TTC549 (cell line): ENCODE measurements at regions not wholly inside any gene's neighbourhood (a gene's known extent, or its start where the extent isn't known, plus 50 kb on each side); places are given as distances from the start of the nearest gene placed in this dataset.
"Not testable (repeated sequence)": the region's sequence is repeated elsewhere in the genome, so short reads cannot be mapped to it uniquely, and the experiment has no call there.

Experiments used
- FAIRE-seq: peaks from 2 replicates; lab custom pipeline; 2012; peaks lifted over from hg19 to GRCh38; lab: Jason Lieb, UNC

GRCh38 chr3:181533811-181534210 lies 177.9 kb upstream of the SOX2 start:
- no peak for FAIRE-seq

GRCh38 chr3:181530584-181530983 lies 181.1 kb upstream of the SOX2 start:
- peak; percentile 83 for FAIRE-seq

- FAIRE-seq, result no peak
Measured at GRCh38 chr3:181521831-181522230, 189.9 kb upstream of the SOX2 start.

GRCh38 chr3:181518222-181518621 lies 193.5 kb upstream of the SOX2 start:
- FAIRE-seq, result no peak

GRCh38 chr3:181512787-181513186 lies 198.9 kb upstream of the SOX2 start:
- no peak for FAIRE-seq

- no peak for FAIRE-seq
Measured at GRCh38 chr3:181510500-181510899, 201.2 kb upstream of the SOX2 start.

- no peak for FAIRE-seq
Measured at GRCh38 chr3:181497358-181497757, 214.4 kb upstream of the SOX2 start.

GRCh38 chr3:181493423-181493822 lies 218.3 kb upstream of the SOX2 start:
- no peak for FAIRE-seq

- FAIRE-seq, result no peak
Measured at GRCh38 chr3:181488536-181488935, 223.2 kb upstream of the SOX2 start.

- no peak for FAIRE-seq
Measured at GRCh38 chr3:181487236-181487978, 224.3 kb upstream of the SOX2 start.

GRCh38 chr3:181486141-181486885 lies 225.4 kb upstream of the SOX2 start:
- FAIRE-seq, result no peak

- no peak for FAIRE-seq
Measured at GRCh38 chr3:181484026-181484425, 227.7 kb upstream of the SOX2 start.

- not testable (repeated sequence) for FAIRE-seq
Measured at GRCh38 chr3:181475146-181475545, 236.6 kb upstream of the SOX2 start.

GRCh38 chr3:181470349-181470748 lies 241.4 kb upstream of the SOX2 start:
- FAIRE-seq, result no peak

GRCh38 chr3:181464033-181464694 lies 247.6 kb upstream of the SOX2 start:
- no peak for FAIRE-seq

- no peak for FAIRE-seq
Measured at GRCh38 chr3:181461381-181461780, 250.3 kb upstream of the SOX2 start.

- no peak for FAIRE-seq
Measured at GRCh38 chr3:181459516-181459915, 252.2 kb upstream of the SOX2 start.

GRCh38 chr3:181458857-181459256 lies 252.9 kb upstream of the SOX2 start:
- no peak for FAIRE-seq

- FAIRE-seq, result no peak
Measured at GRCh38 chr3:181457756-181458155, 254.0 kb upstream of the SOX2 start.

GRCh38 chr3:181457190-181457589 lies 254.5 kb upstream of the SOX2 start:
- no peak for FAIRE-seq

GRCh38 chr3:181455276-181455675 lies 256.4 kb upstream of the SOX2 start:
- no peak for FAIRE-seq

- no peak for FAIRE-seq
Measured at GRCh38 chr3:181454451-181455027, 257.2 kb upstream of the SOX2 start.

GRCh38 chr3:181446741-181447140 lies 265.0 kb upstream of the SOX2 start:
- FAIRE-seq, result no peak
